ENCODE measurements at regions not wholly inside any gene's neighbourhood (a gene's known extent, or its start where the extent isn't known, plus 50 kb on each side); places are given as distances from the start of the nearest gene placed in this dataset.

DNA sequence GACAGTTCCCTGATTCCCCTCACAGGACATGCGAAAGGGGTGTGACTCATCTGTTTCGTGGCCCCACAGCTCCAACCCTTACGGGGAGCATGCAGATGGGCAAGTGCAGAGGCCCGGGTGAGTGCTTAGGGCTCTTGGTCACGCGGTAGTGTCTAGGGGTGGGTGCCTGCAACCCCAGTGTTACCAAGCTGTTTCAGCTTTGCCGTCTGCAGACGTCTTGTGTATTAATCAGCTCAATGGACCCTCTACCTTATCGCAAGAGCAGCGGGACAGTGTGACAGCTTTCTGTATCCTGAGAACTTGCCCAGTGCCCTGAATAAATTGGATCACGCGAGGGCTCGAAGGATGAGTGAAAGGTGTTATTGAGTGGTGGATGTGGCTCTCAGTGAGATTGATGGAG, 816.4 kb upstream of the ANO3 start:
- Histone ChIP-seq H4K20me1 (ENCODE audit: insufficient read depth) (no peaks in the 10 kb centered on the region), H3K79me2 (ENCODE audit: insufficient read depth, low read depth) (no peaks in the 10 kb centered on the region), H3K9ac (no peak overlapping the region), H3K4me1 (ENCODE audit: low read depth, poor library complexity, severe bottlenecking) (no peaks in the 10 kb centered on the region), H3K36me3 (ENCODE audit: insufficient read depth) (no peaks in the 10 kb centered on the region), H3K27ac (no peak overlapping the region), H2AFZ (ENCODE audit: low read depth) (no peak overlapping the region), H3K27me3 (ENCODE audit: insufficient read depth, low read depth) (no peaks in the 10 kb centered on the region), H3K4me2 (no peak overlapping the region), H3K4me3 (IDR thresholded peaks at IDR 0.05; ENCODE audit: insufficient read depth, low read depth, low read length) (no peak overlapping the region)
- TF ChIP-seq, protein P1, sequence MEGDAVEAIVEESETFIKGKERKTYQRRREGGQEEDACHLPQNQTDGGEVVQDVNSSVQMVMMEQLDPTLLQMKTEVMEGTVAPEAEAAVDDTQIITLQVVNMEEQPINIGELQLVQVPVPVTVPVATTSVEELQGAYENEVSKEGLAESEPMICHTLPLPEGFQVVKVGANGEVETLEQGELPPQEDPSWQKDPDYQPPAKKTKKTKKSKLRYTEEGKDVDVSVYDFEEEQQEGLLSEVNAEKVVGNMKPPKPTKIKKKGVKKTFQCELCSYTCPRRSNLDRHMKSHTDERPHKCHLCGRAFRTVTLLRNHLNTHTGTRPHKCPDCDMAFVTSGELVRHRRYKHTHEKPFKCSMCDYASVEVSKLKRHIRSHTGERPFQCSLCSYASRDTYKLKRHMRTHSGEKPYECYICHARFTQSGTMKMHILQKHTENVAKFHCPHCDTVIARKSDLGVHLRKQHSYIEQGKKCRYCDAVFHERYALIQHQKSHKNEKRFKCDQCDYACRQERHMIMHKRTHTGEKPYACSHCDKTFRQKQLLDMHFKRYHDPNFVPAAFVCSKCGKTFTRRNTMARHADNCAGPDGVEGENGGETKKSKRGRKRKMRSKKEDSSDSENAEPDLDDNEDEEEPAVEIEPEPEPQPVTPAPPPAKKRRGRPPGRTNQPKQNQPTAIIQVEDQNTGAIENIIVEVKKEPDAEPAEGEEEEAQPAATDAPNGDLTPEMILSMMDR (conservative IDR thresholded peaks at IDR 0.05; ENCODE audit: low read depth, low read length), result no peak

DNA sequence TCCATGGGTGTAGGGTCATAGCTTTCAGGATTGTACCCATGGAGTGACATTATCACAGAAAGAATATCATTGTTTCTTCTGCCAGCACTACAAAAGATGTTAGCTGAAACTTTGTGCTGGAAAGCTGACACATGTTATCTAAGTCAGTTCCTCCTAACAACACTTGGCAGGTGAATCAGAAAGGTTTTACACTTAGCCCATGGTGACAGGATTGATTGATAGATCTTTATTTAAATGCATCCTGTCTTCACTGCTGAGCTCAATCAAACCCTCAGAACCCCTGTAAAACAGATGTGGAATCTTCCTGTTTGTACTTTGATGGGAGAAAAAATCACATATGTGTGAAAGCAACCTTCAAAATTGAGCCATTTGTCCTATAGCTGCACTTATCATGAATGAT, 811.5 kb upstream of the ANO3 start:
- Histone ChIP-seq H3K9ac (no peak overlapping the region), H3K36me3 (ENCODE audit: insufficient read depth) (no peaks in the 10 kb centered on the region), H3K27me3 (ENCODE audit: insufficient read depth, low read depth) (no peaks in the 10 kb centered on the region), H3K4me2 (no peak overlapping the region), H3K27ac (no peak overlapping the region), H3K4me3 (IDR thresholded peaks at IDR 0.05; ENCODE audit: insufficient read depth, low read depth, low read length) (no peak overlapping the region), H2AFZ (ENCODE audit: low read depth) (no peak overlapping the region), H3K79me2 (ENCODE audit: insufficient read depth, low read depth) (no peaks in the 10 kb centered on the region), H3K4me1 (ENCODE audit: low read depth, poor library complexity, severe bottlenecking) (no peaks in the 10 kb centered on the region), H4K20me1 (ENCODE audit: insufficient read depth) (no peaks in the 10 kb centered on the region)
- TF ChIP-seq, protein P1 (conservative IDR thresholded peaks at IDR 0.05; ENCODE audit: low read depth, low read length), result no peak

DNA sequence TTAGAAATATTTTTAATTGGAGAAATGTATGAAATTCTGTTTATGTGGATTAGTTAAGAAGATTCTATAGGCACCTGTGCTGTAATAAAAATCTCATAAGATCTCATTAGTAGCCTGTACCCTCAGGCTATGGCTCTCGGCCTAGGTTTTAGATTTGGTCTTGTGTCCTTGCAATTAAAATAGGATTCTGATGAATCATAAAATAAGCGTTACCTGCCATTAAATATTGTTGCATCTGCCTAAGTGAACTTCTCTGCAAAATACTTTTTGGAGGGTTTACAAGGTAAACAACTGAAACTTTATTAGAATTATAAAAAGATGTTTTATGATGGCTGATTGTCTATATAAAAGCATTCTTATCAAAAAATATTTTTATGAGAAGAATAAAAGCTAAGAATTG, 804.1 kb upstream of the ANO3 start:
- Histone ChIP-seq H3K4me1 (ENCODE audit: low read depth, poor library complexity, severe bottlenecking) (no peaks in the 10 kb centered on the region), H2AFZ (ENCODE audit: low read depth) (no peak overlapping the region)
- TF ChIP-seq, protein P1 (conservative IDR thresholded peaks at IDR 0.05; ENCODE audit: low read depth, low read length), result no peak

DNA sequence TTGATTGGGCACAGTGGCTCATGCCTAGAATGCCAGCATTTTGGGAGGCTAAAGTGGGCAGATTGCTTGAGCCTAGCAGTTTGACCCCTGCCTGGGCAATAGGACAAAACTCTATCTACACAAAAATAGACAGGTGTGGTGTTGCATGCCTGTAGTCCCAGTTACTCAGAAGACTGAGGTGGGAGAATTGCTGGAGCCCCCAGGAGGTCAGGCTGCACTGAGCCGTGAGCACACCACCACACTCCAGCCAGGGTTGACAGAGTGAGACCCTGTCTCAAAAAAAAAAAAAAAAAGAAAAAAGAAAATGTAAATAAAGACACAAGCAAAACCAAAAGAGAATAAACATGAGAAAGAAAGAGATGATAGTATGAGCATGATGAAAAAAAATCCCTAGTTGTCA, 802.4 kb upstream of the ANO3 start:
- Histone ChIP-seq H4K20me1 (ENCODE audit: insufficient read depth) (no peaks in the 10 kb centered on the region), H3K4me3 (IDR thresholded peaks at IDR 0.05; ENCODE audit: insufficient read depth, low read depth, low read length) (no peak overlapping the region), H3K4me1 (ENCODE audit: low read depth, poor library complexity, severe bottlenecking) (no peaks in the 10 kb centered on the region), H3K79me2 (ENCODE audit: insufficient read depth, low read depth) (no peaks in the 10 kb centered on the region), H3K9ac (no peak overlapping the region), H3K27me3 (ENCODE audit: insufficient read depth, low read depth) (no peaks in the 10 kb centered on the region), H2AFZ (ENCODE audit: low read depth) (no peak overlapping the region), H3K4me2 (no peak overlapping the region), H3K36me3 (ENCODE audit: insufficient read depth) (no peaks in the 10 kb centered on the region), H3K27ac (no peak overlapping the region)
- TF ChIP-seq, protein P1 (conservative IDR thresholded peaks at IDR 0.05; ENCODE audit: low read depth, low read length), result no peak

More for the DNA sequence above, 804.1 kb upstream of the ANO3 start:
- Histone ChIP-seq H4K20me1 (ENCODE audit: insufficient read depth) (no peaks in the 10 kb centered on the region), H3K27ac (no peak overlapping the region), H3K9ac (no peak overlapping the region), H3K4me2 (no peak overlapping the region), H3K79me2 (ENCODE audit: insufficient read depth, low read depth) (no peaks in the 10 kb centered on the region), H3K4me3 (IDR thresholded peaks at IDR 0.05; ENCODE audit: insufficient read depth, low read depth, low read length) (no peak overlapping the region), H3K27me3 (ENCODE audit: insufficient read depth, low read depth) (no peaks in the 10 kb centered on the region), H3K36me3 (ENCODE audit: insufficient read depth) (no peaks in the 10 kb centered on the region)

Measured in KMS-11 (cell line).